ENCODE measurements at regions not wholly inside any gene's neighbourhood (a gene's known extent, or its start where the extent isn't known, plus 50 kb on each side); places are given as distances from the start of the nearest gene placed in this dataset.
"Not testable (repeated sequence)": the region's sequence is repeated elsewhere in the genome, so short reads cannot be mapped to it uniquely, and the experiment has no call there.

GRCh38 chr7:55723621-55723941 is 139.0 kb downstream of the SEPTIN14 start:
- H3K27ac ChIP-seq = no peak overlapping the region
- TF ChIP-seq, protein P1, sequence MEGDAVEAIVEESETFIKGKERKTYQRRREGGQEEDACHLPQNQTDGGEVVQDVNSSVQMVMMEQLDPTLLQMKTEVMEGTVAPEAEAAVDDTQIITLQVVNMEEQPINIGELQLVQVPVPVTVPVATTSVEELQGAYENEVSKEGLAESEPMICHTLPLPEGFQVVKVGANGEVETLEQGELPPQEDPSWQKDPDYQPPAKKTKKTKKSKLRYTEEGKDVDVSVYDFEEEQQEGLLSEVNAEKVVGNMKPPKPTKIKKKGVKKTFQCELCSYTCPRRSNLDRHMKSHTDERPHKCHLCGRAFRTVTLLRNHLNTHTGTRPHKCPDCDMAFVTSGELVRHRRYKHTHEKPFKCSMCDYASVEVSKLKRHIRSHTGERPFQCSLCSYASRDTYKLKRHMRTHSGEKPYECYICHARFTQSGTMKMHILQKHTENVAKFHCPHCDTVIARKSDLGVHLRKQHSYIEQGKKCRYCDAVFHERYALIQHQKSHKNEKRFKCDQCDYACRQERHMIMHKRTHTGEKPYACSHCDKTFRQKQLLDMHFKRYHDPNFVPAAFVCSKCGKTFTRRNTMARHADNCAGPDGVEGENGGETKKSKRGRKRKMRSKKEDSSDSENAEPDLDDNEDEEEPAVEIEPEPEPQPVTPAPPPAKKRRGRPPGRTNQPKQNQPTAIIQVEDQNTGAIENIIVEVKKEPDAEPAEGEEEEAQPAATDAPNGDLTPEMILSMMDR (IDR thresholded peaks at IDR 0.05) = no peak
- TF ChIP-seq ZFX (IDR thresholded peaks at IDR 0.05; ENCODE audit: borderline replicate concordance) = no peak

DNA sequence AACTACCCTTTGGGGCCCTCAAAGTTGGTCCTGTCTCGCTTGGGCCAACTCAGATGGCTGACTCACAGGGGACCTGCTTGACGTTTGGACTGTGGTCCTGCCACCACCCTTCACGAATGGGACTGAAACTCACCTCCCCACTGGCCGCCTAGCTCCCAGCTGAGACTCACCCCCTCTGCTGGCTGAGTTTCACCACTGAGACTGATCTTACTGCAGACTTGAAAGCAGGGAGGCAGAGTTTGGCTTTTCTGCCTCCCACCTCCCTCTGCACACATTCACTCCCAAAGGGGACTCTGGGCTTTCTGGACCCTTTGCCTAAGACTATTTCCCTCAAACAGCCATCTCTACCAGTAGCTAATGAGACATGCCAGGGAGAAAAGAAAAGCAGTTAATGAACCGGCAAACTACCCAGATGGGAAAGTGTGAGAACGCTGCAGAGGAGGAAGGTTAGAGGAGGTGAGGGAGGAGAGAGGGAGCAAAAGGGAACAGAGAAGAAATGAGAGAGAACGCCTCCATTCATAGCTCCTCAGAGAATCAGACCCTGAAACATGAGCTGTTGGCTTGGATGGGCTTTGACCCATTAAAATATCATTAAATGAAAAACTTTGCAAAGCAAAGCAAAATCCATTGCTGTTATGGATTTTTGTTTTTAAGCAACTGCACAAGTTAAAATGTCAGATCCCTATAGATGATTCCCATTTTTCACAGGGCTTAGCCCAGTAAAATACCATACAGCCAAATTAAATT is 139.5 kb downstream of the SEPTIN14 start:
- TF ChIP-seq, protein P1 (IDR thresholded peaks at IDR 0.05) = peak; percentile 26; the same call in 1 of the 2 replicates
- not testable (repeated sequence) for H3K27ac ChIP-seq

DNA sequence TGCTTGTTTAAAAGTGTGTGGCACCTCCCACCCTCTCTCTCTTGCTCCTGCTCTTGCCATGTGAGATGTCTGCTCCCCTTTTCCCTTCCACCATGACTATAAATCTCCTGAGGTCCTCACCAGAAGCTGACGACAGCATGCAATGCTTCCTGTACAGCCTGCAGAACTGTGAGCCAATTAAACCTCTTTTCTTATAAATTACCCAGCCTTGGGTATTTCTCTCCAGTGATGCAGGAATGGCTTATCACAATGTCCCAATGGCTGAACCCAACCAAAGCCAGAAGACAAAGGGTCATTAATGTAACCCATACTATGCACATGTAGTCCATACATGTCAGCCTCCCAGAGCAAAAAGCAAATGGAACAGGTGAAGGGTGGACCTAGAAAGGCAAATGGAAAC is 141.5 kb downstream of the SEPTIN14 start:
- not testable (repeated sequence) for H3K27ac ChIP-seq

DNA sequence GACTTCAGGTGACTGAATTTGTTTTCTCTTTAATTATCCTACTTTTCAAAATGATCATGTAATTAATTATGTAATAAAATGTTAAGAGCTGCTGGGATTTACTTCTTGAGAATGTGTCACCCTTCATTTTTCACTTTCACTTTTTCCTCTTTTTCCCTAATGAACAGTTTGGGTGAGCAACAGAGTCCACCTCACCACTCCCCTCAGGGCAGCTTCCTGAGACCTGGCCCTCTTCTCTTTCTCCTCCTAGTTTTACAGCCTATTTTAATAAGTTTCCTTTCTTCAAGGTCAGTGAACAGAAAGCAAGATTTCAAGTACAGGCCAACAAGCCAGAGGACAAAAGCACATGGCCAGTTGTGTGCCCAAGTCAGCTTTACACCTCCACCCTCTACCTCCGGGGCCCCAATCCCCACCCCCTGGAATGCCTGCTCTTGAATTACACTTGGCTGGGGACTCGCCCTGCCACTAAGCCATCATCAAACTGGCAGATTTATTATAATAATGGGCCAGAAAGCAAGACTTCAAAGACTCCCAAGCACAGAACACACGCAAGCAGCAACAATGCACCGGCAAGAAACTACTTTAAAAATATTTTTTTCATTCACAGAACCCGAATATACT is 143.1 kb upstream of the VOPP1 start:
- not testable (repeated sequence) for H3K27ac ChIP-seq

GRCh38 chr7:55714370-55714769 is 142.1 kb upstream of the VOPP1 start:
- not testable (repeated sequence) for H3K27ac ChIP-seq

DNA sequence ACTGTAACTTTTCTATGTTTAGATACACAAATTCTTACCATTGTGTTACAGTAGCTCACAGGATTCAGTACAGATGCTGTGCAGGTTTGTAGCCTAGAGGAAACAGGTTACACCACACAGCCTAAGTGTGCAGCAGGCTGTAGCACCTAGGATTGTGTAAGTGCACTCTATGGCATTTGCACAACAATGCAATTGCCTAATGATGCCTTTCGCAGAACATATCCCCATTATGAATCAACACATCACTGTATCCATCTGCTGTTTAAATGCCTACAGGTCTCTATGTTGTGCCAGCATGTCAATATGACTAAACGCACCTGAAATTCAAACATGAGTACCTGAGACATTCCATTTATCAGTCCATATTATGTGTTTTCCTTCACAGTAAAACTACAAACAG is 138.0 kb upstream of the VOPP1 start:
- not testable (repeated sequence) for H3K27ac ChIP-seq

DNA sequence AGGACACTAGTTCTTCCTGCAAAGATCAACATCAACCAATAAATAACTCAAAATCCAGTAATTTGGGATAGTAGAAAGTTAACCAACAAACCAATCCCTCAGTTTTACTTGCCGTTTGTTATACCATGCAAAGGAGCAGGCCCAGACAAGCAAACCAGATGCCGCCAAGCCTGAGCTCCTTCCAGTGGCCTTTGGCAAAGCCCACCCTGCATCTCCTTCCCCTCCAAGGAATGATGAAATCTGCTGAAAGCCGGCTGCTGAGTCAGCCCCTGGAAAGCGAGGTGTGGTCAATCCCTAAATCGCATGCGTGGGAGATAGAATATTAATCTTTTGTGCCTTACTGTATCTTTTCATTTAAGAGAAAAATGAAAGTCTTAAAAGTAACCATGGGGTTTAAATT is 135.7 kb upstream of the VOPP1 start:
- not testable (repeated sequence) for H3K27ac ChIP-seq

DNA sequence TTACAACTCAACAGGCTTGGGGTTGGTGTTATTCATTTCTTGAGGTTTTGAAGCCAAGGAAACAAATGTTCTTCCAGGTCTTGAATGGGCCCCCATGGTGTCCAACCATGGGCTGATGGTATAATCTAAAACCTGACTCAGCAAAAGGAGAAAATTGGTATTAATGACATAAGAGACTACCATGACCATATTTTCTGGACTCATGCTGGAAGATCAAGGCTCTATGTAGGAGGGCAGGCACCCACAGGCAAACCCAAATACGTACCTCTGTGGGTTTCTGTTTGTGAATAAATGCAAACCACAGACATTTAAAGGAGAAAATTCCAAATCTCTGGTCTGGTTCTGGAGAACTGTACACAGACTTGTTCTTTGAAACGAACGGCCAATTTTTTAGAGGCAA is 135.1 kb upstream of the VOPP1 start:
- not testable (repeated sequence) for H3K27ac ChIP-seq

GRCh38 chr7:55706451-55707195 is 134.3 kb upstream of the VOPP1 start:
- H3K27ac ChIP-seq = not testable (repeated sequence)

DNA sequence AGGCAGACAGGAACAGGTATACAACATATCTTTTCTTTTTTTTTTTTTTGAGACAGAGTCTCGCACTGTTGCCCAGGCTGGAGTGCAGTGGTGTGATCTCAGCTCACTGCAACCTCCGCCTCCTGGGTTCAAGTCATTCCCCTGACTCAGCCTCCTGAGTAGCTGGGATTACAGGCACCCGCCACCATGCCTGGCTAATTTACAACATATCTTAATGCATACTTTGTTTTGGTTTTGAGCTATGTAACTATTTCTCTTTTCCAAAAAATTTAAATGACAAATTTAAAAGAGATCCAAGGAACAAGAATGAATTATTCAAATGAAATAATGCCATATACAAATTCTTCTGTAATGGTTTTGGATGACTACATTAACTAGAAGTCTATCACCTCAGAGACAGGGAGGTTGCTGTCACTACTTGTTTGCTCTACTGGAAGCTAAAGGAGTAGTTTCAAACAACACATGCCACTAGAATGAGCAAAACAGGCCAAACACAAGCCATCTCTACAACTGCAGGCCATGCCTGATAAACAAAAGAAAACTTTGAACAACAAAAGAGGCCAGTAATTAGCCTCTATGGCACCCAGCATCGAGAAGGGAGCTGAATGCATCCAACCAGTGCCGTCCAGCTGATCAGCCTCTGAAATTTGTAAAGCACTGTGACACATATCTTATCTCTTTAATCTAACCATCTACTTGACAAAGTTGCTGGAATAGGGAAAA is 133.6 kb upstream of the VOPP1 start:
- H3K27ac ChIP-seq = not testable (repeated sequence)

GRCh38 chr7:55702831-55703230 is 130.5 kb upstream of the VOPP1 start:
- H3K27ac ChIP-seq = not testable (repeated sequence)

- H3K27ac ChIP-seq = not testable (repeated sequence)
These were observed 127.1 kb upstream of the VOPP1 start for GRCh38 chr7:55699450-55699842.

- H3K27ac ChIP-seq = not testable (repeated sequence)
These were observed 126.5 kb upstream of the VOPP1 start for GRCh38 chr7:55698607-55699449.

GRCh38 chr7:55695893-55696701 is 123.8 kb upstream of the VOPP1 start:
- not testable (repeated sequence) for H3K27ac ChIP-seq

- not testable (repeated sequence) for H3K27ac ChIP-seq
These were observed 122.2 kb upstream of the VOPP1 start for GRCh38 chr7:55694484-55694883.

- not testable (repeated sequence) for H3K27ac ChIP-seq
These were observed 116.7 kb upstream of the VOPP1 start for GRCh38 chr7:55688684-55689681.
